Retina (tissue), 1 donor: ENCODE measurements at regions not wholly inside any gene's neighbourhood (a gene's known extent, or its start where the extent isn't known, plus 50 kb on each side); places are given as distances from the start of the nearest gene placed in this dataset.

Experiments
- DNase-seq: peaks from one replicate; pipeline ENCODE4 v3.0.0-alpha.2; 2016

GRCh38 chr20:57794600-57795341, 85.0 kb upstream of the PMEPA1 start:
- DNase-seq: no peak

- DNase-seq: no peak
Observed at GRCh38 chr20:57794036-57794435, 84.2 kb upstream of the PMEPA1 start.

DNA sequence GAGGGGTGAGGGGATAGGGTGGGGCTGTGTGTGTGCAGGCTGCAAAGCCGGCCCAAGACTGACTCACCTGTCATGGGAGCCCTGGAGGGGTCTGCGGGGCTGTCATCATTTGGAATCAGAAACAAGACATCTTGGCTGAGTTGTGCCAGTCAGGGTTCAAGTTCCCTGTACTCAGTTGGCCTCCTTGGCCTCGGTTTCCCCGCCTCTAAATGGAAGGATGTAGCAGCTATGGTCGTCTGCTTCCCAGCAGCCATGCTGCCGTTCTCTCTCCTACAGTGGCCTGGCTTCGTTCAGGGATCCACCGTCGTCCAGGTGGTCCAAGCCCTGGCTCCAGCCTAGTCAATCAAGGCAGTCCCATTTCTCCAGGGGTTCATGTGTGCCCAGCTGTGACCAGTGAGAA, 83.6 kb upstream of the PMEPA1 start:
- no peak for DNase-seq

- no peak for DNase-seq
Observed at GRCh38 chr20:57792386-57793080, 82.7 kb upstream of the PMEPA1 start.

DNA sequence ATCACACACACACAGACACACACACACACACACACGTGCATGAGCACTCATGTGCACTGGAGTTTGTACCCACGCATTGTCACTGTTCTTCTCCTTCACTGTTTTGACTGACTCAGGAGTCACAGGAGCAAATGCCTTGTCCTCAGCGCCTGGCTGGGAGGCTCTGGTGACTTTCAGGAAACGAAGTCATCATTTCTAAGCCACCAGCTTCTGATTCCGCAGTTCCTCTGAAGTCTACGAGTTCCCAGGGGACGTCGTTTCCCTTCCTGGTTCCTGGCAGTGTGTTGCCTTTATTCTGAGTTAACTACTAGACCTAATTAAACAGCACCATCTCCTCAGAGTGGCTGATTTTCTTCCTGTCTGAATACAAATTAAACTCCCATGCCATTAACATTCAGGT, 82.2 kb upstream of the PMEPA1 start:
- DNase-seq: no peak

GRCh38 chr20:57791178-57791962, 81.6 kb upstream of the PMEPA1 start:
- no peak for DNase-seq

- no peak for DNase-seq
Observed at GRCh38 chr20:57790176-57790575, 80.4 kb upstream of the PMEPA1 start.

DNA sequence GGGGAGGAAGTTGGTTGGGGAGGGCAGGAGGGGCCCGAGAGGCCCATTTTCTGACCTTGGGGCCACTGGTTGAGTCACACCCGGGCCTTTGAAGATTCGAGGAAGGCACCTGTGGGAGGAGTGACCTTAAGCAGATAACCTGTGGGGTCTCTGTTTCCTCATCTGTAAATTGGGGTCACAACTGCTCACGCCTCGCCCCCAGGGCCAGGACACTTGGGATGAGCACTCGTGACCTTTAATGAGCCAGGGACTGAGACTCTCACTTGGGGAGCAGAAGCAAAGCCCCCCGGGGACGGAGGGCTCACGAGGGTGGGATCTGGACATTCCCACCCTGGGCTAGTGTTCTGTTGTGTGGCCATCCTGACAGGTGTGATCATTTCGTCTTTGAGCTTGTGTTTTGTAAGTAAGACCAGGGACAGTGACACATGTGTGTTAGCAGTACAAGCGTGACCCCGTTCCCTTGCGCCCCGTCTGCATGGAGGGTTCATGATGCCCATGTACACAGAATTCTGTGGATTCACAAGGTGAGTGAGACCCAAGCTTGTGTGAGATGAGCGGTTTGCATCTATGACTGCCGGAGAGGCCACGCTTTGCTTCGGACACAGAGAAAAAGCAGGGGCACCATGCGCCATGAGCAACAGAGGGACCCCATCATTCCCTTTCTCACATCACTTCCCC, 79.3 kb upstream of the PMEPA1 start:
- DNase-seq: no peak

GRCh38 chr20:57787990-57788781, 78.4 kb upstream of the PMEPA1 start:
- DNase-seq: no peak

GRCh38 chr20:57787151-57787989, 77.6 kb upstream of the PMEPA1 start:
- no peak for DNase-seq

DNA sequence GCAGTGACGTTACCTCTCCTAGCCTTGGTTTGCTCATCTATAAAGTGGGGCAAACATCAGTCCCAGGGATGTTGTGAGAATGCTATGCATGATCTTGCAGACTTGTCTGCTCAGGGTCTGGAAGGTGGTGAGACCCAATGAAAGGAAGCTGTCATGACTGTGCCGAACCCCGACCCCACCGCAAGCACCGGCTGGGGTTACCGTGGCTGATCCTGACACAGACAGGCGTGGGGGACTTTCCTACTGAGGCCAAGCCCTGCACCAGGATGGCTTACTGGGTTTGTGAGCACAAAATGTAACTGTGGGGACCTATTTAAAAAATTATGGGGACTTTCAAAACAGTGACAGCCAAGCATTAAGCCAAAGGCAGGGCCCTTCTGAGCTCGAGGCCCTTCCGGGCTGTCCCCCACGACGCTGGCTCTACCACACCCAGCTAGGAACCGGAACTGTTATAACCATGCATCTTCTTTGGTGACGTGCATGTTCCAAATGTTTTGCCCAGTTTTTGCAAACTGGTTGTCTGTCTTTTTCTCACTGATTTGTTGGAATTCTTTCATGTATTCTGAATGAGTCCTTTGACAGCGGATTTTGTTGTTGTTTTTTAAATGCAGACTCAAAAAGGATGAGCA, 76.6 kb upstream of the PMEPA1 start:
- DNase-seq: no peak

- no peak for DNase-seq
Observed at GRCh38 chr20:57785720-57786119, 75.9 kb upstream of the PMEPA1 start.

GRCh38 chr20:57785061-57785460, 75.2 kb upstream of the PMEPA1 start:
- no peak for DNase-seq

- no peak for DNase-seq
Observed at GRCh38 chr20:57783956-57784837, 74.4 kb upstream of the PMEPA1 start.

DNA sequence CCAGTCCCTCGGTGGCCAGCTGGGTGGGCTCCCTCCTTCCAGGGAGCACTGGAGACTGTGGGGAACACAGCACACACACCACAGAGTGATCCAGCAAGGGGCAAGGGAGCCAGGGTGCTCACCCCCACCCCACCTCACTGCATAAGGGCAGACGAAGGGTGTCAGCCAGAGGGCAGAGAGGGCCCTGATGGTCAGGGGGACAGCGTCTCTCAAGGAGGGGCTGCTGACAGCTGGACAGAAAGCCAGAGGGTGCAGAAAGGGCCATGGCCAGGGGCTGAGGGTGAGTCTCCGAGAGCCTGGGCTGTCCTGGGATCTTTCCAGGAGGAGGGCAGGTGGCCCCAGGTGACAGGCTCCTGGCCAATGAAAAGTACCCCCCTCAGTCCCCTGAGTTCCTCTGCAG, 73.4 kb upstream of the PMEPA1 start:
- no peak for DNase-seq

DNA sequence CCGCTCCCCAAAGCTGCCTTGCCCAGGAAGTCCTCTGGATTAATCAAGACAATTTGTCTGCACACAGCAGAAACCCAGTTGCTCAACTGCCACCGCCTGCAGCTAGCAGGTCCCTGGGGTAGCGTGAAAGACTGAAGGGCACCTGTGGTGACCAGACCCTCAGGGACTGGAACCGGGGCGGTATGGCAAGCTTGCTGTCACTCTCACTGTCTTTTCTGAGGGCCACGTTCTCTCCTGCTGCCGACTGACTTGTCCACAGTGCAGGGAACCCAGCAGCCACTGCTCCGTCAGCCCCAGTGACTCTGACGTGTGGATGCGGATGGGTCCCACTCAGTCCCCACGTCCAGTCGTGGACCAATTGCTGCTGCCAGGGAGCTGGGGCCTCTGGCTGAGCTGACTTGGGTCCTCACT, 72.8 kb upstream of the PMEPA1 start:
- no peak for DNase-seq

DNA sequence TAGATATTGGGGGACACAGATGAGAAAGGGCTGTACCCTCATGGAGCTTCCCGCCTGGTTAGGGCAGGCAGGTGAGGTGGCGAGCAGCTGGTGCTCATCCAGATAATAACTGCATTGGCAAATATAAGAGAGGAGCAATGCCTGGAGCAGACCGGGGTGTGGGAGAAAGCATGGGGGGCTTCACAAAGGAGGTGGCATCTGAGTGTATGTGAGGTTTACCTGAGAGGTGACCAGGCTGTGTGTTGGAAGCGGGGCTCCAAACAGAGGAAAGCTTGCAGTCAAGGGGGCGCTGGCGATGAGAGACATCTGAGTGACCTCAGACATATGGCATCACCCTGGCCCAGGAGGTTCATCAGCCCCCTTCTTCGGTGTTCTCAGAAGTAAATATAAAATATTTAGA, 72.1 kb upstream of the PMEPA1 start:
- no peak for DNase-seq

DNA sequence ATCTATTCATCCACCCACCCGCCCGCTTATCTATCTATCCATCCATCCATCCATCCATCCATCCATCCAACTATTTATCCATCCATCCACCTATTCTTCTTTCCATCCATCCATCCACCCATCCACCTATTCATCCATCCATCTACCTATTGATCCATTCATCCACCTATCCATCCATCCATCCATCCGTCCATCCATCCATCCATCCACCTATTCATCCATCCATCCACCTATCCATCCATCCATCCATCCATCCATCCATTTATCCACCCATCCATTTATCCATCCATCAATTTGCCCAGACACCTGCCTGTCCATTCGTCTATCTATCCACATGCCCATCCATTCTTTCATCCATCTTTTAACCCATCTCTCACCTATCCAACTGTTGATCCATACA, 71.1 kb upstream of the PMEPA1 start:
- DNase-seq: no peak

- no peak for DNase-seq
Observed at GRCh38 chr20:57780398-57780797, 70.6 kb upstream of the PMEPA1 start.
